ENCODE measurements at regions not wholly inside any gene's neighbourhood (a gene's known extent, or its start where the extent isn't known, plus 50 kb on each side); places are given as distances from the start of the nearest gene placed in this dataset.
"Not testable (repeated sequence)": the region's sequence is repeated elsewhere in the genome, so short reads cannot be mapped to it uniquely, and the experiment has no call there.

GRCh38 chr5:100188778-100189177 is 346.4 kb upstream of the FAM174A start:
- DNase-seq = no peak

DNA sequence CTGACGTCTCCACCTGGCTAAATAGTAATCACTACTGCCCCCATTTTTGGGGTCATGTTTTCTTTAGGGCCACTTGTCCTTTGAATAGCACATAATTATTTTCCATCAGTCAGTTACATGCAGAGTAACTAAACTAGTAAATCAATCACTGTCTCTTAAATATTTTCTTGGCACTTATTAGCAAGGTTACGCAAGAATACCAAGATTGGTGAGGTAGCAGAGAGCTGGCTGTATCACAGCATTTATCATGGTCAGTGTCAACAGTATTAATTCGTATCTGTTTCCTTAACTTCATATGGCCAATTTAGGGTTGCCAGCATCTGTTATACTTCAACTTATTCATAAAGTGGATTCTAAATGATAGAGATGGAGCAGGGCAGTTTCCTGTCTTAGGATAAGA is 346.8 kb upstream of the FAM174A start:
- no peak for DNase-seq

DNA sequence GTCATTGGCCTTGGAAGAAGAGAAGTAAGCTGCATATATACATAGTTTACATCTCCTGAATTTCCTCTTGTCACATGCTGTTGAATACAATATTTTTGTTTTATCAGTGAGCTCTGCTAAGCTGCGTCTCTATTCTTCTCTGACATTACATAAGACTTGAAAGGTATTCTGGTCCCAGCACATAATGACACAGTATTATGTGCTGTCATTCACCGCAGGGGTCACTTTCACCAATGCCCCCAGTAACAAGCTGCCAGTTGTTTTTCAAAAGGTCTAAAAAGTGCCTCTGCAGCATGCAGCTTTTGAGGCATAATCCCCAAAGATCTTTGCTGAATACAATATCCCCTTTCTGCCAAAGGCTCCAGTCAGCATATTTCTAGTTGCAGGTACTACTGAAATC is 349.0 kb upstream of the FAM174A start:
- no peak for DNase-seq

DNA sequence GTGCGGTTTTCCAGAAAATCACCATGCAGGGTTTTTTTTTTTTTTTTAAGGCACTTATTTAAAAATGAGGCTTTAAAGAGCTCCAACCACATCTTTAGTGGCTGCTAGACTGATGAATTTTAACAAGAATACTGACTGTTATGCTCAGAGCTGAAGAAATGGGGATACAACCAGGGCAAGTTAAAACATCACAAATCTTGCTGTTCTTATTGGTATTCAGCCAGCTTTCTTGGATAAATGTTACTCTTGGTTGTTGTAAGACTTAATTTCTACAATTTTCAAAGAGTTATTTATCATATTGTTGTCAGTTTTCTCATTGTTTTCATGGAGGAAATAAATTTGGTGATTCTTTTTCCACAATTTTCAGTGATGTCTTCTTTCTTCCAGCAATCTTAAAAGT is 352.8 kb upstream of the FAM174A start:
- no peak for DNase-seq

GRCh38 chr5:100175346-100175745 is 359.8 kb upstream of the FAM174A start:
- no peak for DNase-seq

- DNase-seq = no peak
Measured at GRCh38 chr5:100165309-100165708, 369.9 kb upstream of the FAM174A start.

DNA sequence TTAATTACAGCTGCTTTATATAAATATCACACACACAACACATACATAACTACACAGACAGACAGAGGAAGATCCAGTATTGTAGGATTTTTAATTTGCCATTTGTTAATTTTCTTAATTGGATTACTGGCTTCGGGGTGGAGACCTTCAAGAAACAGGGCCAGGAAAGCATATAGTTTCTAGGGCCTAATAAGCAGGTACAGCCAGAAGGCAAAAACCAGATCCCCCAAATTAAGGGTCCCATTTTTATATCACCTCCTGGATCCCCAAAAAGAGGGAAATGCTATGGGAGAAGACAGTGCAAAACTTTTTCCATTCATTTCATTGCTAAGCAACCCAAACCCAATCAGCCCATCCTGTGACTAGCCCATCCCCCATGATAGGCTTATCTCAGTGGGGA is 373.3 kb upstream of the FAM174A start:
- no peak for DNase-seq

DNA sequence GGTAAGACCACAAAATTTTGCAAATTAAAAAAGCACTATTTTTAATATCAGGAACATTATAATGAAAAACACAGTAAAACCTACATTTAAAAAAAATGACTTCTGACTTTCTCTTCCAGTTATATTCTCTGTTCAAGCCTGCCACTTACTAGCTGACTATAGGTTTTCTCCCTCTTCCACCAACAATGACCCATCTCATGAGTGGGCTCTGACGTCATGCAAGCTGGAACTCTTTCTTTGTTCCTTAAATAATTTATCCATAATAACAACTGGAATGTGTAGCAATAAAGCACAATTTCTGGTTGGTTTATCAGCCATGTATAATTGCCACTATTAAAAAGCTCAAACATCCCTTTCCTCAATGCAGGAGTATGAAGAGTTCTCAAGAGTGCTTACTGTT is 378.1 kb upstream of the FAM174A start:
- no peak for DNase-seq

DNA sequence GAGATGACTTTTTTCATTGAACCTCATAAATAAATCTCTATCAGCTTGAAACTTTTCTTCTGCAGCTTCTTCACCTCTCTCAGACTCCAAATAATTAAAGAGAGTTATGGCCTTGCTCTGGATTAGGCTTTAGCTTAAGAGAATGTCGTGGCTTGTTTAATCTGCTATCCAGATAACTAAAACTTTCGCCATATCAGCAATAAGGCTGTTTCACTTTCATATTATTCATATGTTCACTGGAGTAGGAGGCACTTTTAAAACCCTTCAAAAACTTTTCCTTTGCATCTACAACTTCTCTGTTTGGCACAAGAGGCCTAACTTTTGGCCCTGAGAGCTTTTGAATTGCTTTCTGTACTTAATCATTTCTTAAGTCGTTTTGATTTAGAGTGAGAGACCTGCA is 386.9 kb upstream of the FAM174A start:
- DNase-seq = no peak

DNA sequence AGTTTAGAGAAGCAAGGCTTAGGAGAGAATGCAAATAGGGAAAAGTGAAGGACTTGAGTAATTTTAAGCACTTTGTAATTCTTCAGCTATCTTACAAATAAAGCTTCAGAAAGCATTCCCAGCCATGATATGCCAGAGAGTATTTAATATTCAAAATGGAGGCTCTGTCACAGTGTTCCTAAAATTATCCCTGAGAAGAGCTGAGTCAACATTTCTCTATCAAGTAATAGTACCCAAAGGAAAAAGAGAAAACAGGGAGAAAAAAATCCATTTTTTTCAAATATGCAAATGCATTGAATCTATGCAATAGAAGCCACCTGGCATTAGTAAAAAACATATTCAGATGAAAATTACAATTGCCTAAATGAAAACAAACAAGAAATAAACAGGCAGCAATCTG is 392.6 kb upstream of the FAM174A start:
- no peak for DNase-seq

GRCh38 chr5:100131161-100131560 is 404.0 kb upstream of the FAM174A start:
- no peak for DNase-seq

DNA sequence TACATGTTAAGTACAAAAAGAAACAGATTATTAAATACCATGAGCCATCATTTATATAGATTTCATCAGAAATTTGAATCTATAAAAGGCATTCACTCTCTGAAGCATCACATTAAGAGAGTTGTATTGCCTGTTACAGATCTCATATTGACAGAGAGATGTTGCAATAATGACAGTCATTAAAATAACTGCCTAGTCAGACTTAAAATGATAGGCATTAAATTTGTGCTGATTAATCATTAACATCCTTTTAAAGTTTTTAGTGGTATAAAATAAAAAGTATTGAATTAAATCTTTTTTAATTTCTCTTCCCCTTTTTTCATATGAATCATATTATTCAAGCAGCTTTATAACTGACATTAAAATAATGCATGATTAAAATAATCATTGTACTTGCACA is 404.9 kb upstream of the FAM174A start:
- no peak for DNase-seq

DNA sequence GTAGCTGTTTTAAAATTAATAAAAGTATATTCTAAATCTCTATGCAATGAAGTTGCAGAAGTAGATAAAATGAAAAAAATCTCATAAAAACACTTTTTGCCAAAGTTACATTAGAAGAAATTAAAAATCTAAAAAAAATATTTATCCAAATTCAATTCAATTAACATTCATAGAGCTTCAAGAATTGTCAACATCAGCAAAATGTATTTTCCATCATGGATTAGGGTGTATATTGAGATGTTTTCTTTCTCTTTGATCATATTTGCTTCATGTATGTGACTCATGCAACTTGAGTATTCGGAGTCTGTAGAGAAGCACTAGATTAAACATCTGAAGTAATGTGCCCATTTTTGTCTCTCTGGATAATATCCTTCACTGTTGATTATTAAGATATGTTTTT is 415.3 kb upstream of the FAM174A start:
- DNase-seq = no peak

DNA sequence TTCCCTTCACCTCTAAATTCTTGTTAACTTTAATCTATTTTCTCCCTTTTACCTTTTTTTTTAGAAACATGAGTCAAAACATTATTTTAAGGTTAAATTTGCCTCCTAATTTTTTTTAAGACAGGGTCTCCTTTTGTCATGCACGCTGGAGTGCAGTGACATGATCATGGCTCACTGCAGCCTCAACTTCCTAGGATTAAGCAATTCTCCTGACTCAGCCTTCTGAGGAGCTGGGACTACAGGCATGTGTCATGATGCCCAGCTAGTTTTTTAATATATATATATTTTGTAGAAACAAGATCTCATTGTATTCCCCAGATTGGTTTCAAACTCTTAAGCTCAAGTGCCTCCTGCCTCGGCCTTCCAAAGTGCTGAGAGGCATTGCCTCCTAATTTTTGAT is 424.7 kb upstream of the FAM174A start:
- DNase-seq = no peak

DNA sequence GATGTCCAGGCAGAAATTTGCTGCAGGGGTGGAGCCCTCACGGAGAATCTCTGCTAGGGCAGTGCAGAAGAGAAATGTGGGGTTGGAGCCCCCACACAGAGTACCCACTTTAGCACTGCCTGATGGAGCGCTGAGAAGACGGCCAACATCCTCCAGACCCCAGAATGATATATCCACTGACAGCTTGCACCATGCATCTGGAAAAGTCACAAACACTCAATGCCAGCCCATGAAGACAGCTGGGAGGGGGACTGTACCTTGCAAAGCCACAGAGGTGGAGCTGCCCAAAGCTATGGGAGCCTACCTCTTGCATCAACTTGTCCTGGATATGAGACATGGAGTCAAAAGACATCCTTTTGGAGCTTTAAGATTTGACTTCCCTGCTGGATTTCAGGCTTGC is 426.3 kb upstream of the FAM174A start:
- no peak for DNase-seq

GRCh38 chr5:100103592-100104119 is 431.5 kb upstream of the FAM174A start:
- not testable (repeated sequence) for DNase-seq

DNA sequence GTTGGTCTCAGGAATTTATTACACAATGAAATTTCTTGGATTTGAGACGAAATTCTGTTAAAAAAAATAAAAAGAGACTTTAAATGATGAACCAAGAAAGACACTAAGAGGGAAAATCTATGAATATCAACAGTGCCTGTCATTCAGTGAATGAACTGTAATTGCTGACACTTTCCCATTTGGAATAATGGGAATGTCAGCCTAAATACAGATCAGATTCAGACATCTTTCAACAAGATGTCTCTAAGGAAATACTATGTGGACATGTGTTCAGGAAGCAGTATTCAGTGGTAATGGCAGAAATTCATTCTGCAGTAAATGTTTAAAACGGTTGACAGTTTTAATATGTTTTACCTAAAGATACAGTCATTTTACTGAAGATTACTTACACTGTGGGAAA is 433.7 kb upstream of the FAM174A start:
- DNase-seq = not testable (repeated sequence)

GRCh38 chr5:100096328-100096727 is 438.8 kb upstream of the FAM174A start:
- not testable (repeated sequence) for DNase-seq

GRCh38 chr5:100080703-100081102 is 454.5 kb upstream of the FAM174A start:
- DNase-seq = not testable (repeated sequence)

DNA sequence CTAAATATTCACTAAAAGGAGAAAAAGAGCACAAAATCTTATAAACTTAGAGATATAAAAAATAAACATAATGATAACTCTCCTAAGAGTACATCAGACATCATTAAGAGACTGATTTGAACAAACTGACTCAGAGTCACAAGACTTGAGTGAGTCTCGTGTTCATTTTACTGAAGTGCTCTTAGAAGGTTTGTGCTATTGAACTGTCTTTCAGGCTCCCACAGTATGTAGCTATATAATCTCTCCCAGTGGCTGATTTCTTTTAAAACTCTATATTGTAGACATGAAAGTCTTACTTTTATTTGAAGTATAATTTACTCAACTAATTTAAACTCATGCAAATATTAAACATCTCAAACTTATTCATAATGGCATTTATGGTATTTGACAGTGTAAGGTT is 456.0 kb upstream of the FAM174A start:
- DNase-seq = not testable (repeated sequence)

DNA sequence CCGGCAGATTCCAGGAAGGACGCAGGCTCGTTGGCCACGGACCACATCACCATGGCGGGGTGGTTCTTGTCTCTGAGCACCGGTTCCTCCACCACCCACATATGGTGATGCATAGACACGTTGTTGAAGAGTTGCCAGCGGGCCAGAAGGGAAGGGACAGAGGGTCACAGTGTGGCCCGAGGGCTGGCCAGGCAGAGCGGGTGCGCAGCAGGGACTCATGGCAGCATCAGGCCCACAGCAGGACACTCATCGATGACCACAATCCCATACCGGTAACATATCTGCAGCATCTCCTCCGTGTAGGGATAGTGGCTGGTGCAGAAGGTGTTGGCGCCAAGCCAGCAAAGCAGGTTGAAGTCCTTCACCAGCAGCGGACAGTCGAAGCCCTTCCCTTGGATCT is 469.2 kb upstream of the FAM174A start:
- DNase-seq = not testable (repeated sequence)

DNA sequence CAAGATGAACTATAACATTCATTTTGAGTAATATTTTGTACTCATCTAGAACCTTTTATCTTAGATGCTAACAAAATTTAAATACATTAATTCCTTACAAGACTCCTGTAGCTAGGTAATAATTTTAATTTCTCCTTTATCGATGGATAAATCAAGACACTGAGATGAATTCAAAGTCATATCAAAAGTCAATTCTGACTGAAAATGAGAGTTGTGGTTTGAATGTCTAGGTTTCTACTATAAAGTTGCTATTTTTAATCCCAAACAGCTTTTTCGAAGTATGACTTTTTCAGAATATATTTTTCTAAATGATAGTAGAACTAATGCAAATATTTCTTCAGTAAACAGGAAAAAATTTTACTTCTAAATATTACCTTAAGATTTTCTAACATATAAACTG is 491.7 kb upstream of the FAM174A start:
- no peak for DNase-seq

DNA sequence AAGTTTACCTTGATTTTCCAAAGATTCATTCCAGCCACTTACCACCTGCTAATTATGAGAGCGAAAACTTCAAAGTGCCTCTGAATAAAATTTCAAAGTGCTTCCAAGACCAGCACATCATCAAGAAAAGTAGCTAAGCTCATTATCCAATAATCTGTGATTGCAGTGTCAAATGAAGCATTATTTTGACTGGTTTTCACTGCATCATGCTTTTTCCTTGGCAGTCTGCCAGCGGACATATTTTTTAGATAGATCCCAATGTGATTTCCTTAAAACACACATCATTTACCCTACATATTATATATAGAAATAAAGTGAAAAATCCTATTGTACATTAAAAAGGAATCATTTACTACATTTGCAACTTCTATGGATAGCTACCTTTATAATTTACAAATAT is 508.6 kb upstream of the FAM174A start:
- no peak for DNase-seq

DNA sequence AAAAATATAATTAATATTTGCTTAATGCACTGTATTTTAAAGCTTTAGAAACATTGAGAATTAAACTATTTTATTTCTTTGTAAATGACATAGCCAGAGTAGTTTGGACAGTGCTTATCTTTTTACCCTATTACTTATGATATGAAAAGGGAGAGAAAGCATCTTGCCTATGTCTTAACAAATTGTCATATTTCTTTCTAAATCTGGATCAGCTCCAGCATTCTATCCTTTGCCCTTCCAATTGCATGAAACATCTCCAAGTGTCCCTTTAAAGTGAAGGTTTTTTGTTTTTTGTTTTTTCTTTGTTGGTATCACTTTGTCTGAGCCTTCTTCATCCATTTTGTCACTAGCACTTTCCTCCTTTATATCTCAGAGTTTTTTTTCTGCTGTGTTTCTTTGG is 511.6 kb upstream of the FAM174A start:
- no peak for DNase-seq

- no peak for DNase-seq
Measured at GRCh38 chr5:100017520-100018262, 517.5 kb upstream of the FAM174A start.
